ENCODE measurements at regions not wholly inside any gene's neighbourhood (a gene's known extent, or its start where the extent isn't known, plus 50 kb on each side); places are given as distances from the start of the nearest gene placed in this dataset.
"Not testable (repeated sequence)": the region's sequence is repeated elsewhere in the genome, so short reads cannot be mapped to it uniquely, and the experiment has no call there.

- H3K9me3 ChIP-seq (ENCODE audit: control insufficient read depth, low read length), result peaks cover 5% of the 10 kb centered on the region
- Mint-ChIP-seq H3K4me3 (no peak overlapping the region), H3K27me3 (ENCODE audit: insufficient read depth) (no peaks in the 10 kb centered on the region), H3K36me3 (ENCODE audit: low read depth) (peaks cover 4% of the 10 kb centered on the region), H3K9me3 (peaks cover 6% of the 10 kb centered on the region), H3K4me1 (peaks cover 10% of the 10 kb centered on the region), H3K27ac (peak overlapping the region; percentile 17)
- WGBS, 2 experiments (ENCODE audit: insufficient coverage in 1 of 2, insufficient read length in 1 of 2), result 68 to 69% methylated on average over 2 of the region's 2 CpGs
- H3K36me3 ChIP-seq (ENCODE audit: control insufficient read depth, insufficient read depth, low read length), result no peaks in the 10 kb centered on the region
- DNase-seq, result peak; percentile 52
- TF ChIP-seq, protein P1, sequence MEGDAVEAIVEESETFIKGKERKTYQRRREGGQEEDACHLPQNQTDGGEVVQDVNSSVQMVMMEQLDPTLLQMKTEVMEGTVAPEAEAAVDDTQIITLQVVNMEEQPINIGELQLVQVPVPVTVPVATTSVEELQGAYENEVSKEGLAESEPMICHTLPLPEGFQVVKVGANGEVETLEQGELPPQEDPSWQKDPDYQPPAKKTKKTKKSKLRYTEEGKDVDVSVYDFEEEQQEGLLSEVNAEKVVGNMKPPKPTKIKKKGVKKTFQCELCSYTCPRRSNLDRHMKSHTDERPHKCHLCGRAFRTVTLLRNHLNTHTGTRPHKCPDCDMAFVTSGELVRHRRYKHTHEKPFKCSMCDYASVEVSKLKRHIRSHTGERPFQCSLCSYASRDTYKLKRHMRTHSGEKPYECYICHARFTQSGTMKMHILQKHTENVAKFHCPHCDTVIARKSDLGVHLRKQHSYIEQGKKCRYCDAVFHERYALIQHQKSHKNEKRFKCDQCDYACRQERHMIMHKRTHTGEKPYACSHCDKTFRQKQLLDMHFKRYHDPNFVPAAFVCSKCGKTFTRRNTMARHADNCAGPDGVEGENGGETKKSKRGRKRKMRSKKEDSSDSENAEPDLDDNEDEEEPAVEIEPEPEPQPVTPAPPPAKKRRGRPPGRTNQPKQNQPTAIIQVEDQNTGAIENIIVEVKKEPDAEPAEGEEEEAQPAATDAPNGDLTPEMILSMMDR (conservative IDR thresholded peaks at IDR 0.05), result no peak
- H3K4me3 ChIP-seq (ENCODE audit: low read length), result no peak overlapping the region
- no peaks in the 10 kb centered on the region for H3K4me1 ChIP-seq (ENCODE audit: control insufficient read depth, insufficient read depth, low read length)
- H3K27me3 ChIP-seq (ENCODE audit: control insufficient read depth, insufficient read depth, low read length, poor library complexity, severe bottlenecking), result no peaks in the 10 kb centered on the region
- H3K27ac ChIP-seq (ENCODE audit: low read depth, low read length), result no peak overlapping the region
- H3K9ac ChIP-seq (ENCODE audit: extremely low read depth, low read length, poor library complexity, severe bottlenecking), result no peak overlapping the region
Observed at GRCh38 chr21:28580585-28580984, 412.1 kb downstream of the LTN1 start.

DNA sequence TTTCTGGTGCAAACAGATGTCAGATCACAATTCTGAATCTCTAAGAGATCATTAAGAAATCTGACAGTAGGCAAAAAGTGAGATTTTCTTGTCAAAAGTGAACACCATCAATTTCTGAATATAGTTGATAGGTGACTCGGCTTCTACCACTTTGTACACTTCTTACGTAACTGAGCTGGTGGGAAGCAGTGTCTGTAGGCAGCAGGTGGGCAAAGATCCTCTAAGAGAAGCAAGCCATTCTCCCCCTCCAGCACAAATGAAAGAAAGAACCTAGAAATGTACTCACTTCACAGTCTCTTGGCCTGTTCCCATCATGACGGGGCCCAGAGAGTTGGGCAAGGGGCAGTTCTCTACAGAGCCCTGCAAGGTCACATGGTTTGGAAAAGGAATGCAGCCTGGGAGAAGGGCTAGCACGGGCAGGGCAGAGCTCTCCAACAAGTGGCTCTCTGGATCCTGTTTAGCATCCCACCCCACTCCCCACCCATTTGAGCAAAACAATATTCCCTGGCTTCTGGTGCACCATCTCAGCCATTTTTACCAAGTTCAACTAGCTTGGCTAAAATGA, 412.6 kb downstream of the LTN1 start:
- peaks cover 11% of the 10 kb centered on the region for H3K9me3 Mint-ChIP-seq
- 78% methylated on average over 4 of the region's 4 CpGs; no CpG with 5 or more reads in 1 of the 2 experiments for WGBS, 2 experiments (ENCODE audit: insufficient coverage in 1 of 2, insufficient read length in 1 of 2)
- TF ChIP-seq, protein P1 (conservative IDR thresholded peaks at IDR 0.05), result no peak
- peaks cover 5% of the 10 kb centered on the region for H3K36me3 Mint-ChIP-seq (ENCODE audit: low read depth)
- no peaks in the 10 kb centered on the region for H3K36me3 ChIP-seq (ENCODE audit: control insufficient read depth, insufficient read depth, low read length)
- no peaks in the 10 kb centered on the region for H3K27me3 ChIP-seq (ENCODE audit: control insufficient read depth, insufficient read depth, low read length, poor library complexity, severe bottlenecking)
- H3K4me1 ChIP-seq (ENCODE audit: control insufficient read depth, insufficient read depth, low read length), result no peaks in the 10 kb centered on the region
- peaks cover 10% of the 10 kb centered on the region for H3K4me1 Mint-ChIP-seq
- H3K9me3 ChIP-seq (ENCODE audit: control insufficient read depth, low read length), result peaks cover 10% of the 10 kb centered on the region
- peak; percentile 68 for DNase-seq
- no peak overlapping the region for H3K27ac ChIP-seq (ENCODE audit: low read depth, low read length)
- peak overlapping the region; percentile 60 for H3K27ac Mint-ChIP-seq
- H3K4me3 Mint-ChIP-seq, result no peak overlapping the region
- no peak overlapping the region for H3K4me3 ChIP-seq (ENCODE audit: low read length)
- H3K9ac ChIP-seq (ENCODE audit: extremely low read depth, low read length, poor library complexity, severe bottlenecking), result no peak overlapping the region
- no peaks in the 10 kb centered on the region for H3K27me3 Mint-ChIP-seq (ENCODE audit: insufficient read depth)

DNA sequence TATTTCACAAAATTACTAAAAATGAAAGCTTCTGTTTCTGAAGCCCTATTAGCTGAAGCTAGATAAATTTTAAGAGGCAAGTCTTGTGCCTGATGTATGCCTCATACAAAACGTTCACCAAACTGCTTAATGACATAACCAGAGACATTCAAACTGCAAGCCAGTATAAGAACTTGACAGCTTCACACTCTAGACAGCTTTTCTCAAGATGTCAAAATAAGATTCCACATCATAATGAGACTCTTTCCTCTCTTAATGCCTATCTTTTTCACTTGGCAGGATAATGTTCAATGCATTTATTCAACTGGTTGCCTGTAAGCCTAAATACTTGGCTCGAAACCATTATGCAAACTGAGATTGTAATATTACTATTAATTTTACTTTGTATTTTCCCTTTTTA, 424.0 kb downstream of the LTN1 start:
- H3K4me3 Mint-ChIP-seq, result no peak overlapping the region
- Histone ChIP-seq H3K4me1 (ENCODE audit: control insufficient read depth, insufficient read depth, low read length) (no peaks in the 10 kb centered on the region), H3K27ac (ENCODE audit: low read depth, low read length) (no peak overlapping the region), H3K4me3 (ENCODE audit: low read length) (no peak overlapping the region), H3K9me3 (ENCODE audit: control insufficient read depth, low read length) (peaks cover 9% of the 10 kb centered on the region), H3K36me3 (ENCODE audit: control insufficient read depth, insufficient read depth, low read length) (no peaks in the 10 kb centered on the region), H3K9ac (ENCODE audit: extremely low read depth, low read length, poor library complexity, severe bottlenecking) (no peak overlapping the region), H3K27me3 (ENCODE audit: control insufficient read depth, insufficient read depth, low read length, poor library complexity, severe bottlenecking) (no peaks in the 10 kb centered on the region)
- no peaks in the 10 kb centered on the region for H3K27me3 Mint-ChIP-seq (ENCODE audit: insufficient read depth)
- WGBS, 2 experiments (ENCODE audit: insufficient coverage in 1 of 2, insufficient read length in 1 of 2), result 85 to 89% methylated on average over 1 of the region's 2 CpGs
- peaks cover 9% of the 10 kb centered on the region for H3K9me3 Mint-ChIP-seq
- H3K27ac Mint-ChIP-seq, result no peak overlapping the region
- no peaks in the 10 kb centered on the region for H3K4me1 Mint-ChIP-seq
- no peak for DNase-seq
- TF ChIP-seq, protein P1 (conservative IDR thresholded peaks at IDR 0.05), result no peak
- peaks cover 2% of the 10 kb centered on the region for H3K36me3 Mint-ChIP-seq (ENCODE audit: low read depth)

GRCh38 chr21:28563933-28564332, 428.7 kb downstream of the LTN1 start:
- not testable (repeated sequence) for H3K4me1 ChIP-seq (ENCODE audit: control insufficient read depth, insufficient read depth, low read length); H3K4me3 ChIP-seq (ENCODE audit: low read length); H3K36me3 Mint-ChIP-seq (ENCODE audit: low read depth); H3K27ac ChIP-seq (ENCODE audit: low read depth, low read length); H3K27ac Mint-ChIP-seq; H3K36me3 ChIP-seq (ENCODE audit: control insufficient read depth, insufficient read depth, low read length); DNase-seq; H3K27me3 ChIP-seq (ENCODE audit: control insufficient read depth, insufficient read depth, low read length, poor library complexity, severe bottlenecking); H3K4me1 Mint-ChIP-seq; H3K4me3 Mint-ChIP-seq; H3K27me3 Mint-ChIP-seq (ENCODE audit: insufficient read depth); H3K9ac ChIP-seq (ENCODE audit: extremely low read depth, low read length, poor library complexity, severe bottlenecking)
- peaks cover 41% of the 10 kb centered on the region for H3K9me3 Mint-ChIP-seq
- peaks cover 14% of the 10 kb centered on the region for H3K9me3 ChIP-seq (ENCODE audit: control insufficient read depth, low read length)
- 92% methylated on average over 8 of the region's 18 CpGs; no CpG with 5 or more reads in 1 of the 2 experiments for WGBS, 2 experiments (ENCODE audit: insufficient coverage in 1 of 2, insufficient read length in 1 of 2)

Data from endodermal cell (in vitro differentiated cells).